Mucosa of descending colon (tissue), 3 donors: ENCODE measurements at regions not wholly inside any gene's neighbourhood (a gene's known extent, or its start where the extent isn't known, plus 50 kb on each side); places are given as distances from the start of the nearest gene placed in this dataset.

Source experiments
- ATAC-seq: fragments of 200-7000 bp; cut with Tn5 transposase; one replicate; pipeline ENCODE4 v1.9.1; 2020; ENCODE audit warnings: mild to moderate bottlenecking, moderate library complexity
- DNase-seq, 3 donors: peaks; one replicate each; pipeline ENCODE4 v3.0.0-alpha.2; 2020
- H3K36me3 ChIP-seq: fragments of 200-600 bp; one replicate; pipeline ENCODE4 v1.8.0; 2021; ENCODE audit warnings: low read depth, mild to moderate bottlenecking
- H3K4me1 ChIP-seq: fragments of 200-600 bp; one replicate; pipeline ENCODE4 v1.8.0; 2021; ENCODE audit warnings: low read depth, mild to moderate bottlenecking
- H3K4me3 ChIP-seq: fragments of 200-600 bp; one replicate; pipeline ENCODE4 v1.8.0; 2021; ENCODE audit warnings: mild to moderate bottlenecking
- H3K9me3 ChIP-seq: fragments of 200-600 bp; one replicate; pipeline ENCODE4 v1.8.0; 2021; ENCODE audit warnings: mild to moderate bottlenecking
- CTCF ChIP-seq: fragments of 200-600 bp; IDR thresholded peaks from one replicate; pipeline ENCODE4 v1.8.0; 2022; ENCODE audit warnings: antibody characterized with exemption, mild to moderate bottlenecking
- intact Hi-C, 2 donors: fragments of 100-400 bp; cut with DNase I in 1 of 2; cut with micrococcal nuclease in 1 of 2; formaldehyde crosslinking; loops; one replicate each; pipeline versions ENCODE4 v1.11.0 to v1.11.1; 2022; cut with DNase I, micrococcal nuclease
- donor health status: DM: no; HTN: no; CAD: no; lungs with moderate emphysema.
- donor health status: DM: no; HTN: no; CAD: no.
- donor health status: DM: no; HTN: yes; CAD: no.

- TF ChIP-seq CTCF, result no peak
- DNase-seq (no peak), ATAC-seq (no peak)
- peaks cover 15% of the 10 kb centered on the region for H3K9me3 ChIP-seq
- no peaks in the 10 kb centered on the region for H3K36me3 ChIP-seq
- H3K4me3 ChIP-seq, result no peak overlapping the region
- intact Hi-C loops, result no loop called here
- H3K4me1 ChIP-seq, result no peaks in the 10 kb centered on the region
Observed at GRCh38 chr3:111369958-111370357, 172.0 kb upstream of the CD96 start.

- Histone ChIP-seq H3K36me3 (no peaks in the 10 kb centered on the region), H3K4me1 (no peaks in the 10 kb centered on the region), H3K4me3 (no peak overlapping the region), H3K9me3 (peaks cover 15% of the 10 kb centered on the region)
- intact Hi-C loops, result no loop called here
- DNase-seq (no peak), ATAC-seq (no peak)
- no peak for TF ChIP-seq CTCF
Observed at GRCh38 chr3:111373239-111373638, 168.8 kb upstream of the CD96 start.

- Histone ChIP-seq H3K9me3 (peaks cover 15% of the 10 kb centered on the region), H3K4me3 (no peak overlapping the region), H3K36me3 (no peaks in the 10 kb centered on the region), H3K4me1 (no peaks in the 10 kb centered on the region)
- DNase-seq, result no peak
- intact Hi-C loops, result no loop called here
- TF ChIP-seq CTCF, result no peak
- no peak for ATAC-seq
Observed at GRCh38 chr3:111373861-111374260, 168.1 kb upstream of the CD96 start.

- DNase-seq (no peak), ATAC-seq (no peak)
- H3K4me1 ChIP-seq, result no peaks in the 10 kb centered on the region
- intact Hi-C loops, result no loop called here
- TF ChIP-seq CTCF, result no peak
- H3K36me3 ChIP-seq, result no peaks in the 10 kb centered on the region
- no peaks in the 10 kb centered on the region for H3K9me3 ChIP-seq
- no peak overlapping the region for H3K4me3 ChIP-seq
Observed at GRCh38 chr3:111385971-111386495, 156.0 kb upstream of the CD96 start.

GRCh38 chr3:111392894-111393398 lies 149.1 kb upstream of the CD96 start:
- Histone ChIP-seq H3K36me3 (no peaks in the 10 kb centered on the region), H3K4me1 (no peaks in the 10 kb centered on the region), H3K9me3 (no peaks in the 10 kb centered on the region), H3K4me3 (no peak overlapping the region)
- TF ChIP-seq CTCF, result no peak
- DNase-seq (peak in 1 of 3 donors; percentile 8), ATAC-seq (peak; percentile 59)
- intact Hi-C loops, result no loop called here

- H3K4me1 ChIP-seq, result no peaks in the 10 kb centered on the region
- H3K9me3 ChIP-seq, result no peaks in the 10 kb centered on the region
- no peak for DNase-seq
- no peak for ATAC-seq
- intact Hi-C loops, result no loop called here
- no peak for TF ChIP-seq CTCF
- H3K36me3 ChIP-seq, result no peaks in the 10 kb centered on the region
- no peak overlapping the region for H3K4me3 ChIP-seq
Observed at GRCh38 chr3:111412656-111413055, 129.3 kb upstream of the CD96 start.
